H1 (cell line): ENCODE measurements at regions not wholly inside any gene's neighbourhood (a gene's known extent, or its start where the extent isn't known, plus 50 kb on each side); places are given as distances from the start of the nearest gene placed in this dataset.

ENCODE experiments used
- CHD1 ChIP-seq: IDR thresholded peaks from 2 replicates; pipeline ENCODE4 v1.6.1; 2012; ENCODE audit warnings: low read depth, low read length, improper control_type of control experiment
- CHD7 ChIP-seq: fragments of 300-600 bp; sonication (generic); IDR thresholded peaks from 2 replicates; pipeline ENCODE4 v1.7.1; 2012; ENCODE audit warnings: low read length, moderate library complexity, mild to moderate bottlenecking, inconsistent platforms; ENCODE audit not compliant: insufficient replicate concordance
- CREB1 ChIP-seq: IDR thresholded peaks from 2 replicates; pipeline ENCODE4 v1.6.1; 2012; ENCODE audit warnings: inconsistent platforms
- GTF2F1 ChIP-seq: IDR thresholded peaks from 2 replicates; pipeline ENCODE4 v1.6.1; 2012; ENCODE audit warnings: low read depth, low read length, improper control_type of control experiment, borderline replicate concordance
- NRF1 ChIP-seq: IDR thresholded peaks from 2 replicates; pipeline ENCODE4 v1.6.1; 2011; ENCODE audit warnings: mild to moderate bottlenecking, low read depth, low read length, improper control_type of control experiment
- SP2 ChIP-seq: IDR thresholded peaks from 2 replicates; pipeline ENCODE4 v1.6.1; 2012; ENCODE audit warnings: mild to moderate bottlenecking, low read length, inconsistent platforms

- TF ChIP-seq CREB1 (no peak), CHD7 (no peak), SP2 (no peak), CHD1 (no peak), GTF2F1 (no peak), NRF1 (no peak)
These were observed 145.6 kb upstream of the PPP2R2D start (continued) for GRCh38 chr10:131755200-131755599.
